HepG2 (cell line): ENCODE measurements at regions not wholly inside any gene's neighbourhood (a gene's known extent, or its start where the extent isn't known, plus 50 kb on each side); places are given as distances from the start of the nearest gene placed in this dataset.

Experiments used
- ATAC-seq: fragments of 200-7000 bp; cut with Tn5 transposase; 3 replicates; pipeline ENCODE4 v1.9.1; 2020; ENCODE audit warnings: mild to moderate bottlenecking, moderate library complexity
- BruUV-seq: library from RNA; stranded (reverse); fragments of 400-500 nt; replicated peaks from 2 replicates; lab custom pipeline; 2021; lab: Mats Ljungman, UMichigan
- CTCF ChIA-PET: fragments of 300-600 bp; formaldehyde crosslinking; extraction: SDS; loops from one replicate; lab custom pipeline; 2021; ENCODE audit warnings: low total read pairs, inconsistent platforms, low intra/inter-chr PET ratio; lab: Yijun Ruan, JAX
- POLR2A ChIA-PET: fragments of 350-600 bp; sonication (Branson Sonifier 250); formaldehyde crosslinking; loops from one replicate; lab custom pipeline; 2020; ENCODE audit warnings: antibody characterized with exemption, inconsistent platforms; lab: Yijun Ruan, JAX
- DNase-seq: peaks from one replicate; pipeline ENCODE4 v3.0.0-alpha.2; 2015; ENCODE audit warnings: low spot score
- FAIRE-seq: peaks from 3 replicates; lab custom pipeline; 2011; peaks lifted over from hg19 to GRCh38; lab: Jason Lieb, UNC
- H2AFZ ChIP-seq: one replicate; pipeline ENCODE4 v1.6.1; 2011; ENCODE audit warnings: low read length, inconsistent platforms
- H3K27ac ChIP-seq: fragments of 300-600 bp; 3 replicates; pipeline ENCODE4 v1.8.0; 2011; ENCODE audit warnings: mixed run types, mild to moderate bottlenecking, mixed read lengths, low read length, inconsistent platforms; ENCODE audit not compliant: insufficient read depth; ENCODE audit errors: extremely low read length
- H3K27me3 ChIP-seq, 2 experiments: fragments of 200-600 bp in 1 of 2; 2 replicates in 1 of 2; 3 replicates in 1 of 2; pipeline versions ENCODE4 v1.6.0 to v1.8.0; 2011; ENCODE audit warnings: low read length in 2 of 2, mild to moderate bottlenecking in 2 of 2, moderate library complexity in 2 of 2, inconsistent platforms in 1 of 2; ENCODE audit not compliant: insufficient read depth in 2 of 2, control insufficient read depth in 1 of 2
- H3K36me3 ChIP-seq, 2 experiments: fragments of 200-600 bp in 1 of 2; replicated peaks in 1 of 2; 2 replicates in 1 of 2; 3 replicates in 1 of 2; pipeline versions ENCODE4 v1.5.1 to v1.8.0; 2011; ENCODE audit warnings: low read length in 2 of 2, inconsistent platforms in 1 of 2; ENCODE audit not compliant: insufficient read depth in 2 of 2, control insufficient read depth in 1 of 2
- H3K4me1 ChIP-seq: 2 replicates; pipeline ENCODE4 v1.5.1; 2012; ENCODE audit warnings: low read length, inconsistent platforms; ENCODE audit not compliant: insufficient read depth
- H3K4me2 ChIP-seq: 2 replicates; pipeline ENCODE4 v1.6.0; 2011; ENCODE audit warnings: low read depth, low read length, inconsistent platforms
- H3K4me3 ChIP-seq, 3 experiments: fragments of 200-600 bp in 1 of 3; sonication (generic), shearing (Covaris generic) in 1 of 3; replicated peaks in 1 of 3; 2 replicates each; pipeline ENCODE4 v1.5.1; 2011 to 2016; ENCODE audit warnings: low read length in 3 of 3, inconsistent platforms in 2 of 3, low read depth in 2 of 3, mild to moderate bottlenecking in 2 of 3, control low read depth in 1 of 3, mixed read lengths in 1 of 3; ENCODE audit not compliant: insufficient read depth in 1 of 3
- H3K79me2 ChIP-seq: one replicate; pipeline ENCODE4 v1.6.1; 2011; ENCODE audit warnings: low read length, inconsistent platforms; ENCODE audit not compliant: insufficient read depth
- H3K9ac ChIP-seq: 2 replicates; pipeline ENCODE4 v1.6.0; 2011; ENCODE audit warnings: mild to moderate bottlenecking, low read depth, low read length, inconsistent platforms; ENCODE audit not compliant: insufficient read depth
- H3K9me3 ChIP-seq: 2 replicates; pipeline ENCODE4 v1.5.1; 2012; ENCODE audit warnings: mild to moderate bottlenecking, low read length
- H4K20me1 ChIP-seq: 2 replicates; pipeline ENCODE4 v1.6.0; 2011; ENCODE audit warnings: inconsistent platforms, mild to moderate bottlenecking, low read length, moderate library complexity; ENCODE audit not compliant: insufficient read depth
- EP300 ChIP-seq, 3 experiments: sonication (generic) in 1 of 3; formaldehyde crosslinking in 1 of 3; IDR thresholded peaks; 2 replicates each; pipeline versions ENCODE4 v1.5.1 to v1.6.1; 2011 to 2020; ENCODE audit warnings: low read depth in 2 of 3, low read length in 2 of 3, borderline replicate concordance in 1 of 3, improper control_type of control experiment in 1 of 3, mild to moderate bottlenecking in 1 of 3, missing genetic modification reagents in 1 of 3, moderate library complexity in 1 of 3
- FIP1L1 ChIP-seq: fragments of 200-400 bp; formaldehyde crosslinking; IDR thresholded peaks from 2 replicates; pipeline ENCODE4 v1.6.1; 2018; ENCODE audit warnings: low read depth, mild to moderate bottlenecking, low read length, moderate library complexity, borderline replicate concordance; ENCODE audit not compliant: insufficient read depth
- FOXK2 ChIP-seq: fragments of 450-650 bp; IDR thresholded peaks from 2 replicates; pipeline ENCODE4 v1.6.1; 2016
- GATAD2A ChIP-seq: IDR thresholded peaks from 2 replicates; pipeline ENCODE4 v1.6.1; 2016
- SCMH1 ChIP-seq: sonication (generic); formaldehyde crosslinking; IDR thresholded peaks from 2 replicates; pipeline ENCODE4 v1.9.0; 2021; ENCODE audit warnings: missing genetic modification reagents, mild to moderate bottlenecking, borderline replicate concordance
- STAG1 ChIP-seq: sonication (generic); formaldehyde crosslinking; IDR thresholded peaks from 2 replicates; pipeline ENCODE4 v1.4.0; 2020; ENCODE audit warnings: missing genetic modification reagents
- ZC3H4 ChIP-seq: sonication (generic); formaldehyde crosslinking; IDR thresholded peaks from 2 replicates; pipeline ENCODE4 v1.4.0; 2020; ENCODE audit warnings: missing genetic modification reagents, borderline replicate concordance
- ZNF331 ChIP-seq: sonication (generic); formaldehyde crosslinking; IDR thresholded peaks from 2 replicates; pipeline ENCODE4 v1.4.0; 2020; ENCODE audit warnings: missing genetic modification reagents
- WGBS: methylation state at CpG from one replicate; pipeline ENCODE4 v1.1.6; 2017; ENCODE audit warnings: low lambda C conversion rate; 5-methylcytosine and 5-hydroxymethylcytosine counted together
- in situ Hi-C: cut with HindIII; loops from 2 replicates; pipeline ENCODE4 v1.10.0; 2017; ENCODE audit warnings: low pct_unique_long_range_greater_than_20kb; ENCODE audit not compliant: extremely low pct_ligation_motif_present
- intact Hi-C: fragments of 100-400 bp; cut with micrococcal nuclease; formaldehyde crosslinking; loops from one replicate; pipeline ENCODE4 v1.10.0; 2022; ENCODE audit not compliant: unreplicated experiment
- TF ChIP-seq, protein P1 (sequence below): sonication (generic); formaldehyde crosslinking; IDR thresholded peaks from 2 replicates; pipeline ENCODE4 v1.4.0; 2020; ENCODE audit warnings: missing genetic modification reagents; ENCODE audit errors: not compliant biosample characterization
- TF ChIP-seq, protein P2 (sequence below): IDR thresholded peaks from 2 replicates; pipeline ENCODE4 v1.6.1; 2016; ENCODE audit warnings: low read depth, control low read depth
- TF ChIP-seq, protein P3 (sequence below): sonication (generic); formaldehyde crosslinking; IDR thresholded peaks from 2 replicates; pipeline ENCODE4 v1.8.1; 2023; ENCODE audit warnings: mild to moderate bottlenecking, missing genetic modification reagents

DNA sequence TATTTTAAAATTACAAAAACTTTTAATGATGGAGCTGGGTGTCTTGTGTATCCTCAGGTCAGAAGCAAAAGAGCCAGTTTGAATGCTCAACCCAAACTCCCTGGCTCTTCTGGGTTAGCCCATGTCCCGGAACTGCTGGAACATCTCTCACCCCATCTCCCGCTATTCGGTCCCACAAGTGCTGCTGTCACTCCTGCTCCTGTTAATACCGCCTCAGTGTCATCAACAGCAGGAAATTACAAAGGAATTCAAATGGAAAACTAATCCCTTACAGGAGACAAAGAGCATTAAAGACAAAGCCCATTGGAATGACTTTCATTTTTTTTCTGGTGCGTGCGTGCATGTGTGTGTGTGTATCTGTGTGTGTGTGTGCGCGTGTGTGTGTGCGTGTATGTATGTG is 112.0 kb upstream of the C7orf33 start:
- H3K9me3 ChIP-seq, result no peaks in the 10 kb centered on the region
- no peak overlapping the region for H2AFZ ChIP-seq
- H4K20me1 ChIP-seq, result no peaks in the 10 kb centered on the region
- peaks cover 0 to 3% of the 10 kb centered on the region in 2 experiments; a peak in 1 of 5 replicates for H3K27me3 ChIP-seq
- H3K4me3 ChIP-seq, result no peak overlapping the region
- no peaks in the 10 kb centered on the region for H3K36me3 ChIP-seq
- no peak for ATAC-seq
- H3K9ac ChIP-seq, result no peak overlapping the region
- intact Hi-C loops, result no loop called here
- no peak overlapping the region for H3K27ac ChIP-seq
- 90% methylated on average over 9 of the region's 9 CpGs for WGBS
- H3K4me1 ChIP-seq, result peaks cover 55% of the 10 kb centered on the region
- no peak overlapping the region for H3K4me2 ChIP-seq
- no peak for FAIRE-seq
- POLR2A ChIA-PET, result no interaction called here
- no TSS peak for BruUV-seq
- H3K79me2 ChIP-seq, result no peaks in the 10 kb centered on the region
- TF ChIP-seq ZNF331 (CRISPR knock-in tag) (no peak), FOXK2 (no peak), SCMH1 (CRISPR knock-in tag) (no peak)
- TF ChIP-seq, all 625 proteins: peak for 0
- no peak for DNase-seq
- in situ Hi-C loops, result no loop called here
- CTCF ChIA-PET, result no interaction called here

DNA sequence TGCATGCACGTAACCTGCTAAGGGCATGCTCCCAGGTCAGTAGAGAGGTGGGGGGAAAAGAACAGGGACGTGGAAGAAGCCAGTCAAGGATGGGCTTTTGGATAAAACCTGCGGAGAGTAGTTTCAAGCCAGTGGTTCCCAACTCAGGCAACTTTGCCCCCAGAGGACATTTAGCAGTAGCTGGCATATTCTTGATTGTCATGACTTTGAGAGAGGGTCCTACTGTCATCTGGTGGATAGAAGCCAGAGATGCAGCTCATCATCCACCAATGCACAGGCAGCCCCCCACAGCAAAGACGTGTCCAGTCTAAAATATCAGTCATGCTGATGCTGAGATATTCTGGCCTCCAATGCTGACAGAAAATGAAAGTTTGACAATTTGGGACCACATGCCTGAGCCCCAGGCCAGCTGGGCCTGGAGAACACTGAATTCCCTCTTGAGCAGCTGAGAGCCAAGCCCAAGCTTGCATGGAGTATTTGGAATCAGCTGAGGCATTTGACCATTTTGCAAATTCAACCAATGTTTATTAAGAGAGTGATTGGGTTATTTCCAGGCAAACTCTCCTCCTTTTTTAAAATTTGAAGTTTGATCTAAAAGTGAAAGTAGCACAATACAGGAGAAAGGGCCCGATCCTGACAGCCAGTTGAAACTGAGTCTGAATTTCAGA is 110.0 kb upstream of the C7orf33 start:
- H3K27ac ChIP-seq, result no peak overlapping the region
- BruUV-seq, result no TSS peak
- H3K27me3 ChIP-seq, result peaks cover 0 to 6% of the 10 kb centered on the region in 2 experiments; a peak in 1 of 5 replicates
- ATAC-seq, result peak; percentile 74
- no peaks in the 10 kb centered on the region for H3K9me3 ChIP-seq
- ChIA-PET CTCF (no interaction called here), POLR2A (no interaction called here)
- H3K36me3 ChIP-seq, result no peaks in the 10 kb centered on the region
- no peak for FAIRE-seq
- intact Hi-C loops, result loop anchor here (1.0 kb wide), 1 partner anchor 215 kb away; no protein-coding TSS in a partner anchor
- no peak overlapping the region for H3K4me3 ChIP-seq
- H4K20me1 ChIP-seq, result no peaks in the 10 kb centered on the region
- no peaks in the 10 kb centered on the region for H3K79me2 ChIP-seq
- 27% methylated on average over 5 of the region's 5 CpGs for WGBS
- H3K4me1 ChIP-seq, result peaks cover 46% of the 10 kb centered on the region
- H3K9ac ChIP-seq, result no peak overlapping the region
- no peak for DNase-seq
- H3K4me2 ChIP-seq, result peak overlapping the region; percentile 43
- H2AFZ ChIP-seq, result no peak overlapping the region
- in situ Hi-C loops, result loop anchor here (10.0 kb wide), 1 partner anchor 216 kb away; no protein-coding TSS in a partner anchor
- TF ChIP-seq, protein P1, sequence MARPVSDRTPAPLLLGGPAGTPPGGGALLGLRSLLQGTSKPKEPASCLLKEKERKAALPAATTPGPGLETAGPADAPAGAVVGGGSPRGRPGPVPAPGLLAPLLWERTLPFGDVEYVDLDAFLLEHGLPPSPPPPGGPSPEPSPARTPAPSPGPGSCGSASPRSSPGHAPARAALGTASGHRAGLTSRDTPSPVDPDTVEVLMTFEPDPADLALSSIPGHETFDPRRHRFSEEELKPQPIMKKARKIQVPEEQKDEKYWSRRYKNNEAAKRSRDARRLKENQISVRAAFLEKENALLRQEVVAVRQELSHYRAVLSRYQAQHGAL (CRISPR knock-in tag), result no peak
- no peak for TF ChIP-seq ZC3H4 (CRISPR knock-in tag)
- no peak for TF ChIP-seq FIP1L1
- no peak for TF ChIP-seq GATAD2A
- no peak for TF ChIP-seq EP300 (IDR thresholded peaks at IDR 0.05; ENCODE audit: low read depth in 2 of 2, low read length in 2 of 2)
- TF ChIP-seq EP300 (CRISPR knock-in tag; IDR thresholded peaks at IDR 0.05; ENCODE audit: borderline replicate concordance), result no peak
- TF ChIP-seq, protein P2, sequence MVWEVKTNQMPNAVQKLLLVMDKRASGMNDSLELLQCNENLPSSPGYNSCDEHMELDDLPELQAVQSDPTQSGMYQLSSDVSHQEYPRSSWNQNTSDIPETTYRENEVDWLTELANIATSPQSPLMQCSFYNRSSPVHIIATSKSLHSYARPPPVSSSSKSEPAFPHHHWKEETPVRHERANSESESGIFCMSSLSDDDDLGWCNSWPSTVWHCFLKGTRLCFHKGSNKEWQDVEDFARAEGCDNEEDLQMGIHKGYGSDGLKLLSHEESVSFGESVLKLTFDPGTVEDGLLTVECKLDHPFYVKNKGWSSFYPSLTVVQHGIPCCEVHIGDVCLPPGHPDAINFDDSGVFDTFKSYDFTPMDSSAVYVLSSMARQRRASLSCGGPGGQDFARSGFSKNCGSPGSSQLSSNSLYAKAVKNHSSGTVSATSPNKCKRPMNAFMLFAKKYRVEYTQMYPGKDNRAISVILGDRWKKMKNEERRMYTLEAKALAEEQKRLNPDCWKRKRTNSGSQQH (CRISPR knock-in tag), result no peak
- TF ChIP-seq, protein P3, sequence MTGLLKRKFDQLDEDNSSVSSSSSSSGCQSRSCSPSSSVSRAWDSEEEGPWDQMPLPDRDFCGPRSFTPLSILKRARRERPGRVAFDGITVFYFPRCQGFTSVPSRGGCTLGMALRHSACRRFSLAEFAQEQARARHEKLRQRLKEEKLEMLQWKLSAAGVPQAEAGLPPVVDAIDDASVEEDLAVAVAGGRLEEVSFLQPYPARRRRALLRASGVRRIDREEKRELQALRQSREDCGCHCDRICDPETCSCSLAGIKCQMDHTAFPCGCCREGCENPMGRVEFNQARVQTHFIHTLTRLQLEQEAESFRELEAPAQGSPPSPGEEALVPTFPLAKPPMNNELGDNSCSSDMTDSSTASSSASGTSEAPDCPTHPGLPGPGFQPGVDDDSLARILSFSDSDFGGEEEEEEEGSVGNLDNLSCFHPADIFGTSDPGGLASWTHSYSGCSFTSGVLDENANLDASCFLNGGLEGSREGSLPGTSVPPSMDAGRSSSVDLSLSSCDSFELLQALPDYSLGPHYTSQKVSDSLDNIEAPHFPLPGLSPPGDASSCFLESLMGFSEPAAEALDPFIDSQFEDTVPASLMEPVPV (CRISPR knock-in tag), result no peak
- peak; percentile 72 for TF ChIP-seq STAG1
- TF ChIP-seq ZNF331 (CRISPR knock-in tag), result no peak
